Keratinocyte (primary cell): ENCODE measurements at regions not wholly inside any gene's neighbourhood (a gene's known extent, or its start where the extent isn't known, plus 50 kb on each side); places are given as distances from the start of the nearest gene placed in this dataset.

ENCODE experiments used
- DNase-seq: peaks from one replicate; pipeline ENCODE4 v3.0.0-alpha.2; 2011; ENCODE audit warnings: low read depth, missing footprints, low spot score
- FAIRE-seq: peaks from 2 replicates; lab custom pipeline; 2011; peaks lifted over from hg19 to GRCh38; lab: Jason Lieb, UNC
- H2AFZ ChIP-seq: 2 replicates; pipeline ENCODE4 v1.6.0; 2012; ENCODE audit warnings: low read length, control low read depth, inconsistent platforms; ENCODE audit not compliant: control insufficient read depth
- H3K27ac ChIP-seq: 2 replicates; pipeline ENCODE4 v1.5.1; 2011; ENCODE audit warnings: low read length; ENCODE audit not compliant: control insufficient read depth, insufficient read depth
- H3K27me3 ChIP-seq: 3 replicates; pipeline ENCODE4 v1.6.0; 2011; ENCODE audit warnings: low read length; ENCODE audit not compliant: control insufficient read depth, insufficient read depth; ENCODE audit errors: extremely low read depth
- H3K36me3 ChIP-seq, 2 experiments: 2 replicates in 1 of 2; 3 replicates in 1 of 2; pipeline ENCODE4 v1.5.1; 2011; ENCODE audit warnings: low read length in 2 of 2, mild to moderate bottlenecking in 1 of 2; ENCODE audit not compliant: control insufficient read depth in 2 of 2, insufficient read depth in 2 of 2; ENCODE audit errors: extremely low read depth in 1 of 2
- H3K4me1 ChIP-seq: 3 replicates; pipeline ENCODE4 v1.5.1; 2011; ENCODE audit warnings: low read length; ENCODE audit not compliant: control insufficient read depth, insufficient read depth; ENCODE audit errors: extremely low read depth
- H3K4me2 ChIP-seq: 3 replicates; pipeline ENCODE4 v1.6.0; 2011; ENCODE audit warnings: low read depth, low read length; ENCODE audit not compliant: control insufficient read depth, insufficient read depth; ENCODE audit errors: extremely low read depth
- H3K4me3 ChIP-seq, 3 experiments: fragments of 200-600 bp in 1 of 3; sonication (generic) in 1 of 3; 2 replicates in 2 of 3; 3 replicates in 1 of 3; pipeline ENCODE4 v1.5.1; 2011 to 2016; ENCODE audit warnings: low read length in 3 of 3, mild to moderate bottlenecking in 3 of 3, control low read depth in 2 of 3, inconsistent platforms in 1 of 3, low read depth in 1 of 3, mixed read lengths in 1 of 3, mixed run types in 1 of 3, moderate library complexity in 1 of 3; ENCODE audit not compliant: control insufficient read depth in 2 of 3, insufficient read depth in 2 of 3; ENCODE audit errors: extremely low read depth in 1 of 3
- H3K79me2 ChIP-seq: 2 replicates; pipeline ENCODE4 v1.6.0; 2012; ENCODE audit warnings: low read length; ENCODE audit not compliant: control insufficient read depth, insufficient read depth
- H3K9ac ChIP-seq: 3 replicates; pipeline ENCODE4 v1.6.0; 2011; ENCODE audit warnings: low read length; ENCODE audit not compliant: control insufficient read depth, insufficient read depth; ENCODE audit errors: extremely low read depth
- H3K9me1 ChIP-seq: 3 replicates; pipeline ENCODE4 v1.6.0; 2011; ENCODE audit warnings: low read length; ENCODE audit not compliant: control insufficient read depth, insufficient read depth; ENCODE audit errors: extremely low read depth
- H3K9me3 ChIP-seq: 2 replicates; pipeline ENCODE4 v1.5.1; 2012; ENCODE audit warnings: low read depth, low read length; ENCODE audit not compliant: control insufficient read depth
- H4K20me1 ChIP-seq: 3 replicates; pipeline ENCODE4 v1.6.0; 2011; ENCODE audit warnings: low read length; ENCODE audit not compliant: control insufficient read depth, insufficient read depth; ENCODE audit errors: extremely low read depth
- EZH2 ChIP-seq: IDR thresholded peaks from one replicate; pipeline ENCODE4 v1.6.1; 2012; ENCODE audit warnings: inconsistent platforms, mild to moderate bottlenecking, low read length, moderate library complexity
- dilution Hi-C: fragments of 300-500 bp; cut with MboI; formaldehyde crosslinking; loops from one replicate; pipeline ENCODE4 v1.7.0; 2020; ENCODE audit warnings: low sequenced_read_pairs; ENCODE audit not compliant: extremely low pct_ligation_motif_present
- TF ChIP-seq, protein P1 (sequence below), 3 experiments: IDR thresholded peaks in 1 of 3; conservative IDR thresholded peaks in 1 of 3; optimal IDR thresholded peaks in 1 of 3; 2 replicates in 2 of 3; 3 replicates in 1 of 3; pipeline versions ENCODE3 to v1.5.1; 2011; ENCODE audit warnings: low read length in 3 of 3, mild to moderate bottlenecking in 3 of 3, moderate library complexity in 2 of 3, control low read depth in 1 of 3, inconsistent platforms in 1 of 3; ENCODE audit not compliant: insufficient read depth in 2 of 3; ENCODE audit errors: extremely low read depth in 1 of 3

GRCh38 chr20:60835876-60836275, 416.2 kb upstream of the CDH4 start:
- H3K9me1 ChIP-seq = no peaks in the 10 kb centered on the region
- H3K4me2 ChIP-seq = no peak overlapping the region
- H3K4me1 ChIP-seq = no peaks in the 10 kb centered on the region
- H3K27me3 ChIP-seq = peaks cover 14% of the 10 kb centered on the region
- no peaks in the 10 kb centered on the region for H4K20me1 ChIP-seq
- no peaks in the 10 kb centered on the region for H3K79me2 ChIP-seq
- no peak for DNase-seq
- no peak overlapping the region for H3K9ac ChIP-seq
- TF ChIP-seq, protein P1, sequence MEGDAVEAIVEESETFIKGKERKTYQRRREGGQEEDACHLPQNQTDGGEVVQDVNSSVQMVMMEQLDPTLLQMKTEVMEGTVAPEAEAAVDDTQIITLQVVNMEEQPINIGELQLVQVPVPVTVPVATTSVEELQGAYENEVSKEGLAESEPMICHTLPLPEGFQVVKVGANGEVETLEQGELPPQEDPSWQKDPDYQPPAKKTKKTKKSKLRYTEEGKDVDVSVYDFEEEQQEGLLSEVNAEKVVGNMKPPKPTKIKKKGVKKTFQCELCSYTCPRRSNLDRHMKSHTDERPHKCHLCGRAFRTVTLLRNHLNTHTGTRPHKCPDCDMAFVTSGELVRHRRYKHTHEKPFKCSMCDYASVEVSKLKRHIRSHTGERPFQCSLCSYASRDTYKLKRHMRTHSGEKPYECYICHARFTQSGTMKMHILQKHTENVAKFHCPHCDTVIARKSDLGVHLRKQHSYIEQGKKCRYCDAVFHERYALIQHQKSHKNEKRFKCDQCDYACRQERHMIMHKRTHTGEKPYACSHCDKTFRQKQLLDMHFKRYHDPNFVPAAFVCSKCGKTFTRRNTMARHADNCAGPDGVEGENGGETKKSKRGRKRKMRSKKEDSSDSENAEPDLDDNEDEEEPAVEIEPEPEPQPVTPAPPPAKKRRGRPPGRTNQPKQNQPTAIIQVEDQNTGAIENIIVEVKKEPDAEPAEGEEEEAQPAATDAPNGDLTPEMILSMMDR (optimal IDR thresholded peaks at IDR 0.05 in 1 of 3, IDR thresholded peaks at IDR 0.05 in 1 of 3, conservative IDR thresholded peaks at IDR 0.05 in 1 of 3; ENCODE audit: extremely low read depth in 1 of 3, insufficient read depth in 2 of 3, low read length in 3 of 3) = no peak
- TF ChIP-seq EZH2 = no peak
- no peak overlapping the region for H2AFZ ChIP-seq
- H3K4me3 ChIP-seq = no peak overlapping the region
- H3K36me3 ChIP-seq = no peaks in the 10 kb centered on the region
- no peaks in the 10 kb centered on the region for H3K9me3 ChIP-seq
- dilution Hi-C loops = no loop called here
- H3K27ac ChIP-seq = no peak overlapping the region
- no peak for FAIRE-seq

- FAIRE-seq = no peak
- no peaks in the 10 kb centered on the region for H3K79me2 ChIP-seq
- dilution Hi-C loops = no loop called here
Observed at GRCh38 chr20:60837173-60837770, 414.8 kb upstream of the CDH4 start.

More at GRCh38 chr20:60837173-60837770, 414.8 kb upstream of the CDH4 start:
- no peak overlapping the region for H3K9ac ChIP-seq
- no peak for DNase-seq
- H3K27ac ChIP-seq = no peak overlapping the region
- H3K4me3 ChIP-seq = no peak overlapping the region
- H3K4me1 ChIP-seq = no peaks in the 10 kb centered on the region
- no peaks in the 10 kb centered on the region for H3K36me3 ChIP-seq
- H2AFZ ChIP-seq = no peak overlapping the region
- no peak overlapping the region for H3K4me2 ChIP-seq
- H3K27me3 ChIP-seq = peaks cover 14% of the 10 kb centered on the region
- no peaks in the 10 kb centered on the region for H3K9me1 ChIP-seq
- no peak for TF ChIP-seq EZH2
- TF ChIP-seq, protein P1 (optimal IDR thresholded peaks at IDR 0.05 in 1 of 3, IDR thresholded peaks at IDR 0.05 in 1 of 3, conservative IDR thresholded peaks at IDR 0.05 in 1 of 3; ENCODE audit: extremely low read depth in 1 of 3, insufficient read depth in 2 of 3, low read length in 3 of 3) = no peak
- H4K20me1 ChIP-seq = no peaks in the 10 kb centered on the region
- no peaks in the 10 kb centered on the region for H3K9me3 ChIP-seq
